ENCODE measurements at regions not wholly inside any gene's neighbourhood (a gene's known extent, or its start where the extent isn't known, plus 50 kb on each side); places are given as distances from the start of the nearest gene placed in this dataset.

DNA sequence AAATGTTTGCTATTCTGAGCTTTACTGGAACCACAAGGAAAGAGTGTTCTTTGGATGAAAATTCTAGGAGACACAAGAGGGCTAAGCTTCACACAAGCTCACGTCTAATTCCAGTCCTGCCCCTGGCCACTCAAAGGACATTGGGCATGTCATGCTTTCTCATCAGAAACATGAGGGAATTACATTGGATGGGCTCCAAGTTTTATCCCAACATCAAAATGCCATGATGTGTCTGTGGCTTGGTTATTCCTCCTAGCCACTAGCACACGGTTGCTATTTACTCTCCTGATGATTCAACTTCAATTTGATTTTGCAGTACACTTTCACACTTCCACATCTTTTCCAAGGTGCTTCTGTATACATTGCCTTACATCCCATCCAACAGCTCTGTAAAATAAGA lies 149.6 kb upstream of the FAM9B start:
- TF ChIP-seq, protein P1, sequence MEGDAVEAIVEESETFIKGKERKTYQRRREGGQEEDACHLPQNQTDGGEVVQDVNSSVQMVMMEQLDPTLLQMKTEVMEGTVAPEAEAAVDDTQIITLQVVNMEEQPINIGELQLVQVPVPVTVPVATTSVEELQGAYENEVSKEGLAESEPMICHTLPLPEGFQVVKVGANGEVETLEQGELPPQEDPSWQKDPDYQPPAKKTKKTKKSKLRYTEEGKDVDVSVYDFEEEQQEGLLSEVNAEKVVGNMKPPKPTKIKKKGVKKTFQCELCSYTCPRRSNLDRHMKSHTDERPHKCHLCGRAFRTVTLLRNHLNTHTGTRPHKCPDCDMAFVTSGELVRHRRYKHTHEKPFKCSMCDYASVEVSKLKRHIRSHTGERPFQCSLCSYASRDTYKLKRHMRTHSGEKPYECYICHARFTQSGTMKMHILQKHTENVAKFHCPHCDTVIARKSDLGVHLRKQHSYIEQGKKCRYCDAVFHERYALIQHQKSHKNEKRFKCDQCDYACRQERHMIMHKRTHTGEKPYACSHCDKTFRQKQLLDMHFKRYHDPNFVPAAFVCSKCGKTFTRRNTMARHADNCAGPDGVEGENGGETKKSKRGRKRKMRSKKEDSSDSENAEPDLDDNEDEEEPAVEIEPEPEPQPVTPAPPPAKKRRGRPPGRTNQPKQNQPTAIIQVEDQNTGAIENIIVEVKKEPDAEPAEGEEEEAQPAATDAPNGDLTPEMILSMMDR (IDR thresholded peaks at IDR 0.05): no peak
- TF ChIP-seq EZH2 (IDR thresholded peaks at IDR 0.05): no peak

Measured in neural progenitor cell (in vitro differentiated cells).